H9 (cell line): ENCODE measurements at regions not wholly inside any gene's neighbourhood (a gene's known extent, or its start where the extent isn't known, plus 50 kb on each side); places are given as distances from the start of the nearest gene placed in this dataset.

ENCODE experiments used
- DNase-seq: peaks from one replicate; pipeline ENCODE4 v3.0.0-alpha.2; 2017
- H2AFZ ChIP-seq: one replicate; pipeline ENCODE4 v1.6.1; 2013; ENCODE audit warnings: mild to moderate bottlenecking, low read length, control low read depth, moderate library complexity
- H2AK5ac ChIP-seq: 2 replicates; pipeline ENCODE4 v1.6.1; 2013; ENCODE audit warnings: low read length, control low read depth, mixed read lengths; ENCODE audit not compliant: insufficient read length
- H2BK120ac ChIP-seq: one replicate; pipeline ENCODE4 v1.6.1; 2013; ENCODE audit warnings: low read depth, mild to moderate bottlenecking, low read length, control low read depth, inconsistent platforms; ENCODE audit not compliant: poor library complexity, severe bottlenecking
- H2BK12ac ChIP-seq: 2 replicates; pipeline ENCODE4 v1.6.1; 2013; ENCODE audit warnings: low read length, control low read depth, mixed read lengths, low read depth; ENCODE audit not compliant: insufficient read length
- H2BK15ac ChIP-seq: 2 replicates; pipeline ENCODE4 v1.6.1; 2013; ENCODE audit warnings: low read depth, low read length, control low read depth
- H2BK20ac ChIP-seq: one replicate; pipeline ENCODE4 v1.6.1; 2013; ENCODE audit warnings: low read depth, mild to moderate bottlenecking, low read length, control low read depth, inconsistent platforms; ENCODE audit not compliant: poor library complexity, severe bottlenecking
- H2BK5ac ChIP-seq: 2 replicates; pipeline ENCODE4 v1.6.1; 2013; ENCODE audit warnings: low read length, control low read depth, mixed read lengths; ENCODE audit not compliant: insufficient read length
- H3K14ac ChIP-seq: 2 replicates; pipeline ENCODE4 v1.6.1; 2013; ENCODE audit warnings: low read length, control low read depth; ENCODE audit not compliant: insufficient read depth
- H3K18ac ChIP-seq: 2 replicates; pipeline ENCODE4 v1.6.1; 2013; ENCODE audit warnings: low read depth, mild to moderate bottlenecking, mixed read lengths, low read length, control low read depth; ENCODE audit not compliant: insufficient read length
- H3K23ac ChIP-seq: 2 replicates; pipeline ENCODE4 v1.6.1; 2013; ENCODE audit warnings: low read length, control low read depth, mixed read lengths, low read depth; ENCODE audit not compliant: insufficient read length
- H3K23me2 ChIP-seq: 2 replicates; pipeline ENCODE4 v1.6.1; 2013; ENCODE audit warnings: low read depth, mild to moderate bottlenecking, mixed read lengths, low read length, control low read depth; ENCODE audit not compliant: insufficient read length, poor library complexity, severe bottlenecking
- H3K27ac ChIP-seq: 2 replicates; pipeline ENCODE4 v1.5.1; 2013; ENCODE audit warnings: low read length, control low read depth, mixed read lengths, low read depth; ENCODE audit not compliant: insufficient read length
- H3K27me3 ChIP-seq: 2 replicates; pipeline ENCODE4 v1.6.1; 2013; ENCODE audit warnings: low read length, control low read depth, inconsistent platforms; ENCODE audit not compliant: insufficient read depth
- H3K4ac ChIP-seq: 2 replicates; pipeline ENCODE4 v1.6.1; 2013; ENCODE audit warnings: low read depth, mild to moderate bottlenecking, control low read depth, inconsistent platforms, low read length, moderate library complexity
- H3K4me1 ChIP-seq: 2 replicates; pipeline ENCODE4 v1.6.1; 2013; ENCODE audit warnings: low read length, control low read depth, inconsistent platforms; ENCODE audit not compliant: insufficient read depth
- H3K4me2 ChIP-seq: 2 replicates; pipeline ENCODE4 v1.6.1; 2013; ENCODE audit warnings: low read length, control low read depth, mixed read lengths; ENCODE audit not compliant: insufficient read length, insufficient read depth
- H3K56ac ChIP-seq: 2 replicates; pipeline ENCODE4 v1.6.1; 2013; ENCODE audit warnings: low read depth, mild to moderate bottlenecking, mixed read lengths, low read length, control low read depth; ENCODE audit not compliant: insufficient read length
- H3K79me1 ChIP-seq: 2 replicates; pipeline ENCODE4 v1.6.1; 2013; ENCODE audit warnings: low read depth, mild to moderate bottlenecking, moderate library complexity, low read length, control low read depth, inconsistent platforms; ENCODE audit not compliant: insufficient read depth, poor library complexity, severe bottlenecking
- H3K79me2 ChIP-seq: 2 replicates; pipeline ENCODE4 v1.6.1; 2013; ENCODE audit warnings: low read length, control low read depth, inconsistent platforms; ENCODE audit not compliant: insufficient read depth
- H3K9ac ChIP-seq: 2 replicates; pipeline ENCODE4 v1.6.1; 2013; ENCODE audit warnings: low read length, control low read depth, mixed read lengths; ENCODE audit not compliant: insufficient read length; ENCODE audit errors: extremely low read depth
- H3K9me3 ChIP-seq: one replicate; pipeline ENCODE4 v1.6.1; 2013; ENCODE audit warnings: low read depth, low read length, inconsistent platforms; ENCODE audit not compliant: control insufficient read depth
- H3T11ph ChIP-seq: one replicate; pipeline ENCODE4 v1.6.1; 2013; ENCODE audit warnings: mild to moderate bottlenecking, low read length, control low read depth, inconsistent platforms
- H4K20me1 ChIP-seq: one replicate; pipeline ENCODE4 v1.6.1; 2013; ENCODE audit not compliant: control insufficient read depth, insufficient read length, insufficient read depth
- H4K5ac ChIP-seq: 2 replicates; pipeline ENCODE4 v1.6.1; 2013; ENCODE audit warnings: low read depth, mild to moderate bottlenecking, mixed read lengths, low read length, control low read depth; ENCODE audit not compliant: insufficient read length
- H4K8ac ChIP-seq: replicated peaks from 2 replicates; pipeline ENCODE4 v1.6.1; 2013; ENCODE audit warnings: low read length, control low read depth, mixed read lengths, low read depth; ENCODE audit not compliant: insufficient read length
- H4K91ac ChIP-seq: 2 replicates; pipeline ENCODE4 v1.6.1; 2013; ENCODE audit warnings: low read depth, mild to moderate bottlenecking, moderate library complexity, mixed read lengths, low read length, control low read depth; ENCODE audit not compliant: insufficient read length
- H3K27ac Mint-ChIP-seq, 3 experiments: 2 replicates in 2 of 3; 3 replicates in 1 of 3; pipeline ENCODE4 v1.8.0; 2020 to 2021; ENCODE audit warnings: mixed read lengths in 3 of 3, mild to moderate bottlenecking in 1 of 3, moderate library complexity in 1 of 3
- H3K27me3 Mint-ChIP-seq: 2 replicates; pipeline ENCODE4 v1.8.0; 2021; ENCODE audit warnings: low read depth, mild to moderate bottlenecking, moderate library complexity, mixed read lengths
- H3K36me3 Mint-ChIP-seq, 3 experiments: 2 replicates in 2 of 3; 3 replicates in 1 of 3; pipeline ENCODE4 v1.8.0; 2020 to 2021; ENCODE audit warnings: low read depth in 3 of 3, mixed read lengths in 3 of 3; ENCODE audit not compliant: insufficient read depth in 1 of 3
- H3K4me1 Mint-ChIP-seq, 2 experiments: 2 replicates each; pipeline ENCODE4 v1.8.0; 2020; ENCODE audit warnings: mixed read lengths in 2 of 2
- H3K4me3 Mint-ChIP-seq, 2 experiments: 2 replicates in 1 of 2; 3 replicates in 1 of 2; pipeline ENCODE4 v1.8.0; 2020 to 2021; ENCODE audit warnings: mild to moderate bottlenecking in 2 of 2, mixed read lengths in 2 of 2, moderate library complexity in 1 of 2
- H3K9me3 Mint-ChIP-seq, 2 experiments: 2 replicates in 1 of 2; 3 replicates in 1 of 2; pipeline ENCODE4 v1.8.0; 2020; ENCODE audit warnings: mild to moderate bottlenecking in 2 of 2, mixed read lengths in 2 of 2, moderate library complexity in 1 of 2
- WGBS: extraction: QIAGEN DNeasy Blood & Tissue Kit; methylation state at CpG from one replicate; pipeline ENCODE4 v1.1.7; 2013; ENCODE audit warnings: missing lambda C conversion rate, low lambda C conversion rate, mixed read lengths; ENCODE audit not compliant: insufficient read length; ENCODE audit errors: extremely low coverage; 5-methylcytosine and 5-hydroxymethylcytosine counted together
- TF ChIP-seq, protein P1 (sequence below): fragments of 200-600 bp; sonication (generic); conservative IDR thresholded peaks from 3 replicates; pipeline ENCODE4 v1.8.0; 2021; ENCODE audit warnings: antibody characterized with exemption, mild to moderate bottlenecking

DNA sequence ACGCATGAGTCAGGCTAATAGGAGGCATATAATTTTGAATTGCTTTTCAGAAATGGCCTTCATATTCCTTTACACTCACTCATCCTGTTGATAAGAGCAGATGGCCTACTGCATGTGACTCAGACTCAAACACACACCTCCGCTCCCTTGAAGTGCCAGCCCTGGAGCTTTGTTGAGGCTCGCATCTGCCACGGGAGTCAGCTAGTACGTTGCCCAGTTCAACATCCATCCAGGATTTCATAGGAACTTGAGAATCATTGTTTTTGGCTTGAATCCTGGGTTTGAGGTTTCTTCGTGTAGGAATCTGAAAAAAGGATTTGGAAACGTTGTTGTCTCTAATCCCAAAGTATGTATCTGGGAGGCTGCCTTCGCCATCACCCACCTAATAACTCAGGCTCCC, 87.4 kb upstream of the JAG1 start:
- Mint-ChIP-seq H3K27me3 (no peaks in the 10 kb centered on the region), H3K4me3 (no peak overlapping the region), H3K27ac (no peak overlapping the region), H3K36me3 (no peaks in the 10 kb centered on the region), H3K4me1 (peaks cover 11 to 14% of the 10 kb centered on the region in 2 experiments), H3K9me3 (no peaks in the 10 kb centered on the region)
- no peak overlapping the region for H3K56ac ChIP-seq
- no peak overlapping the region for H3K9ac ChIP-seq
- no peak overlapping the region for H2BK20ac ChIP-seq
- TF ChIP-seq, protein P1, sequence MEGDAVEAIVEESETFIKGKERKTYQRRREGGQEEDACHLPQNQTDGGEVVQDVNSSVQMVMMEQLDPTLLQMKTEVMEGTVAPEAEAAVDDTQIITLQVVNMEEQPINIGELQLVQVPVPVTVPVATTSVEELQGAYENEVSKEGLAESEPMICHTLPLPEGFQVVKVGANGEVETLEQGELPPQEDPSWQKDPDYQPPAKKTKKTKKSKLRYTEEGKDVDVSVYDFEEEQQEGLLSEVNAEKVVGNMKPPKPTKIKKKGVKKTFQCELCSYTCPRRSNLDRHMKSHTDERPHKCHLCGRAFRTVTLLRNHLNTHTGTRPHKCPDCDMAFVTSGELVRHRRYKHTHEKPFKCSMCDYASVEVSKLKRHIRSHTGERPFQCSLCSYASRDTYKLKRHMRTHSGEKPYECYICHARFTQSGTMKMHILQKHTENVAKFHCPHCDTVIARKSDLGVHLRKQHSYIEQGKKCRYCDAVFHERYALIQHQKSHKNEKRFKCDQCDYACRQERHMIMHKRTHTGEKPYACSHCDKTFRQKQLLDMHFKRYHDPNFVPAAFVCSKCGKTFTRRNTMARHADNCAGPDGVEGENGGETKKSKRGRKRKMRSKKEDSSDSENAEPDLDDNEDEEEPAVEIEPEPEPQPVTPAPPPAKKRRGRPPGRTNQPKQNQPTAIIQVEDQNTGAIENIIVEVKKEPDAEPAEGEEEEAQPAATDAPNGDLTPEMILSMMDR = no peak
- no peak overlapping the region for H2AK5ac ChIP-seq
- no peak overlapping the region for H3K27ac ChIP-seq
- H2AFZ ChIP-seq = no peak overlapping the region
- no peak for DNase-seq
- no peak overlapping the region for H2BK15ac ChIP-seq
- no peaks in the 10 kb centered on the region for H3K27me3 ChIP-seq
- no peaks in the 10 kb centered on the region for H3K23me2 ChIP-seq
- H3K79me2 ChIP-seq = no peaks in the 10 kb centered on the region
- no peaks in the 10 kb centered on the region for H3K79me1 ChIP-seq
- no peak overlapping the region for H4K91ac ChIP-seq
- no peaks in the 10 kb centered on the region; the same call in 1 of the 2 replicates for H3K4me1 ChIP-seq
- H3K4ac ChIP-seq = no peak overlapping the region
- WGBS = no CpG with 5 or more reads among the region's 8 CpGs
- H3K9me3 ChIP-seq = no peaks in the 10 kb centered on the region
- H2BK120ac ChIP-seq = no peak overlapping the region
- H4K8ac ChIP-seq = no peak overlapping the region
- no peak overlapping the region for H2BK5ac ChIP-seq
- no peak overlapping the region for H3K4me2 ChIP-seq
- H3K18ac ChIP-seq = no peak overlapping the region
- no peak overlapping the region for H4K5ac ChIP-seq
- no peak overlapping the region for H3T11ph ChIP-seq
- no peak overlapping the region for H3K14ac ChIP-seq
- H3K23ac ChIP-seq = no peak overlapping the region
- H4K20me1 ChIP-seq = no peaks in the 10 kb centered on the region
- no peak overlapping the region for H2BK12ac ChIP-seq
